HUDEP-2 (cell line): ENCODE measurements at regions not wholly inside any gene's neighbourhood (a gene's known extent, or its start where the extent isn't known, plus 50 kb on each side); places are given as distances from the start of the nearest gene placed in this dataset.
"Not testable (repeated sequence)": the region's sequence is repeated elsewhere in the genome, so short reads cannot be mapped to it uniquely, and the experiment has no call there.

Experiments
- DNase-seq, 76 experiments: peaks; one replicate each; lab custom pipeline; 2025; ENCODE audit not compliant: unreplicated experiment in 76 of 76; lab: John Stamatoyannopoulos, UW

GRCh38 chr17:34038786-34039185 lies 216.3 kb upstream of the CCL2 start:
- peak in 1 of 76 experiments; percentile 1 for DNase-seq

- not testable (repeated sequence) for DNase-seq
These were observed 215.9 kb upstream of the CCL2 start for GRCh38 chr17:34039213-34039612.

- DNase-seq: not testable (repeated sequence)
These were observed 215.1 kb upstream of the CCL2 start for GRCh38 chr17:34039759-34040555.

GRCh38 chr17:34045990-34046389 lies 209.1 kb upstream of the CCL2 start:
- DNase-seq: no peak

- no peak for DNase-seq
These were observed 204.0 kb upstream of the CCL2 start for GRCh38 chr17:34051046-34051445.

- no peak for DNase-seq
These were observed 200.6 kb upstream of the CCL2 start for GRCh38 chr17:34054495-34054894.

GRCh38 chr17:34055606-34056005 lies 199.5 kb upstream of the CCL2 start:
- DNase-seq: no peak

- DNase-seq: no peak
These were observed 195.5 kb upstream of the CCL2 start for GRCh38 chr17:34059423-34060220.

- DNase-seq: no peak
These were observed 188.6 kb upstream of the CCL2 start for GRCh38 chr17:34066528-34066927.

GRCh38 chr17:34067011-34067410 lies 188.1 kb upstream of the CCL2 start:
- DNase-seq: no peak

GRCh38 chr17:34068571-34068970 lies 186.5 kb upstream of the CCL2 start:
- DNase-seq: no peak

GRCh38 chr17:34070712-34071111 lies 184.4 kb upstream of the CCL2 start:
- DNase-seq: no peak

GRCh38 chr17:34071886-34072420 lies 183.1 kb upstream of the CCL2 start:
- DNase-seq: no peak

- DNase-seq: no peak
These were observed 180.0 kb upstream of the CCL2 start for GRCh38 chr17:34075076-34075475.

- DNase-seq: no peak
These were observed 178.1 kb upstream of the CCL2 start for GRCh38 chr17:34076743-34077631.

- DNase-seq: peak in 5 of 76 experiments; percentile 1 to 16 (median 4)
These were observed 173.8 kb upstream of the CCL2 start for GRCh38 chr17:34081269-34081668.

GRCh38 chr17:34082404-34082803 lies 172.7 kb upstream of the CCL2 start:
- peak in 1 of 76 experiments; percentile 0 for DNase-seq

- not testable (repeated sequence) for DNase-seq
These were observed 166.0 kb upstream of the CCL2 start for GRCh38 chr17:34089042-34089441.

- no peak for DNase-seq
These were observed 164.5 kb upstream of the CCL2 start for GRCh38 chr17:34090593-34090992.

GRCh38 chr17:34091975-34092374 lies 163.1 kb upstream of the CCL2 start:
- DNase-seq: no peak

GRCh38 chr17:34095106-34095505 lies 160.0 kb upstream of the CCL2 start:
- DNase-seq: no peak
